Testis (tissue), 2 donors: ENCODE measurements at regions not wholly inside any gene's neighbourhood (a gene's known extent, or its start where the extent isn't known, plus 50 kb on each side); places are given as distances from the start of the nearest gene placed in this dataset.

ENCODE experiments used
- DNase-seq: peaks from one replicate; pipeline ENCODE4 v3.0.0-alpha.2; 2019
- H3K27ac ChIP-seq, 2 donors: fragments of 200-600 bp; sonication (generic); one replicate each; pipeline ENCODE4 v1.5.1; 2019
- H3K27me3 ChIP-seq: fragments of 200-600 bp; sonication (generic); one replicate; pipeline ENCODE4 v1.5.1; 2019
- H3K36me3 ChIP-seq: fragments of 200-600 bp; sonication (generic); one replicate; pipeline ENCODE4 v1.5.1; 2017; ENCODE audit warnings: low read depth; ENCODE audit errors: missing control alignments
- H3K4me1 ChIP-seq: fragments of 200-600 bp; sonication (generic); one replicate; pipeline ENCODE4 v1.5.1; 2019
- H3K4me3 ChIP-seq, 2 donors: fragments of 200-600 bp; sonication (generic); one replicate each; pipeline ENCODE4 v1.5.1; 2017 to 2019
- H3K9me3 ChIP-seq: fragments of 200-600 bp; sonication (generic); one replicate; pipeline ENCODE4 v1.5.1; 2017
- POLR2A ChIP-seq: fragments of 450-650 bp; IDR thresholded peaks from one replicate; pipeline ENCODE4 v1.6.1; 2017; ENCODE audit warnings: antibody characterized with exemption, mild to moderate bottlenecking, moderate library complexity
- WGBS, 2 donors: methylation state at CpG; one replicate each; pipeline ENCODE4 v1.1.5; 2018; 5-methylcytosine and 5-hydroxymethylcytosine counted together
- intact Hi-C: fragments of 100-400 bp; cut with DNase I; formaldehyde crosslinking; loops from one replicate; pipeline ENCODE4 v1.15.1; 2023; ENCODE audit warnings: low total_unique reads
- TF ChIP-seq, protein P1 (sequence below), 3 experiments: fragments of 450-650 bp in 2 of 3; fragments of 200-600 bp in 1 of 3; sonication (generic) in 1 of 3; IDR thresholded peaks; one replicate each; pipeline ENCODE4 v1.5.1; 2016 to 2019; ENCODE audit warnings: antibody characterized with exemption in 3 of 3, mild to moderate bottlenecking in 2 of 3, moderate library complexity in 1 of 3

- TF ChIP-seq, protein P1, sequence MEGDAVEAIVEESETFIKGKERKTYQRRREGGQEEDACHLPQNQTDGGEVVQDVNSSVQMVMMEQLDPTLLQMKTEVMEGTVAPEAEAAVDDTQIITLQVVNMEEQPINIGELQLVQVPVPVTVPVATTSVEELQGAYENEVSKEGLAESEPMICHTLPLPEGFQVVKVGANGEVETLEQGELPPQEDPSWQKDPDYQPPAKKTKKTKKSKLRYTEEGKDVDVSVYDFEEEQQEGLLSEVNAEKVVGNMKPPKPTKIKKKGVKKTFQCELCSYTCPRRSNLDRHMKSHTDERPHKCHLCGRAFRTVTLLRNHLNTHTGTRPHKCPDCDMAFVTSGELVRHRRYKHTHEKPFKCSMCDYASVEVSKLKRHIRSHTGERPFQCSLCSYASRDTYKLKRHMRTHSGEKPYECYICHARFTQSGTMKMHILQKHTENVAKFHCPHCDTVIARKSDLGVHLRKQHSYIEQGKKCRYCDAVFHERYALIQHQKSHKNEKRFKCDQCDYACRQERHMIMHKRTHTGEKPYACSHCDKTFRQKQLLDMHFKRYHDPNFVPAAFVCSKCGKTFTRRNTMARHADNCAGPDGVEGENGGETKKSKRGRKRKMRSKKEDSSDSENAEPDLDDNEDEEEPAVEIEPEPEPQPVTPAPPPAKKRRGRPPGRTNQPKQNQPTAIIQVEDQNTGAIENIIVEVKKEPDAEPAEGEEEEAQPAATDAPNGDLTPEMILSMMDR (IDR thresholded peaks at IDR 0.05) = no peak
- no peak for TF ChIP-seq POLR2A
- H3K9me3 ChIP-seq = no peaks in the 10 kb centered on the region
- H3K36me3 ChIP-seq = no peaks in the 10 kb centered on the region
- WGBS, 2 donors = 17 to 35% methylated on average over 5 of the region's 5 CpGs
- no peak for DNase-seq
- no peaks in the 10 kb centered on the region for H3K4me1 ChIP-seq
- H3K4me3 ChIP-seq = no peak overlapping the region
- intact Hi-C loops = no loop called here
- H3K27me3 ChIP-seq = no peaks in the 10 kb centered on the region
- no peak overlapping the region for H3K27ac ChIP-seq
Observed at GRCh38 chr22:49334449-49334789, 493.3 kb downstream of the BRD1 start.

DNA sequence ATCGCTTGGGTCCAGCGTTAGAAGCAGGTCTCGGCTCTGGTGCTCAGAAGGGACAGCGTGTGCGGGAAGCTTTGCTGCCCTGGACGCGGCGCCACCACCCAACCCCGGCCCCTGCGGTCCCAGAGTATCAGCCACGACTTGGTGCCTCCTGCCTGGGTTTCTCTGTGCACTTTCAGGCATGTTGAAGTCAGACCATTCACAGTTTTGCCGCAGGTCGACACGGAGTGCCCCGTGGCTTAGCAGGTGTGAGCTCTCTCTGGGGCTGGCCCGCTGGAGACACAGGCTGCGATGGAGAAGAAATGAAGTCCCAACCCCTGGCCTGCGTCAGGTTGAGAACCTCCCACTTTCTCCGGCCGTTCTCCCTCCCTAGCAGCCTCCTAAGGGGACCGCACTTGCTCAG is 494.5 kb downstream of the BRD1 start:
- H3K4me1 ChIP-seq = no peaks in the 10 kb centered on the region
- TF ChIP-seq, protein P1 (IDR thresholded peaks at IDR 0.05) = no peak
- TF ChIP-seq POLR2A = no peak
- WGBS, 2 donors = 56 to 79% methylated on average over 15 to 21 of the region's 21 CpGs
- no peaks in the 10 kb centered on the region for H3K9me3 ChIP-seq
- H3K27me3 ChIP-seq = no peaks in the 10 kb centered on the region
- H3K4me3 ChIP-seq = peak overlapping the region in 1 of 2 donors; percentile 10
- DNase-seq = no peak
- intact Hi-C loops = no loop called here
- no peak overlapping the region for H3K27ac ChIP-seq
- no peaks in the 10 kb centered on the region for H3K36me3 ChIP-seq

DNA sequence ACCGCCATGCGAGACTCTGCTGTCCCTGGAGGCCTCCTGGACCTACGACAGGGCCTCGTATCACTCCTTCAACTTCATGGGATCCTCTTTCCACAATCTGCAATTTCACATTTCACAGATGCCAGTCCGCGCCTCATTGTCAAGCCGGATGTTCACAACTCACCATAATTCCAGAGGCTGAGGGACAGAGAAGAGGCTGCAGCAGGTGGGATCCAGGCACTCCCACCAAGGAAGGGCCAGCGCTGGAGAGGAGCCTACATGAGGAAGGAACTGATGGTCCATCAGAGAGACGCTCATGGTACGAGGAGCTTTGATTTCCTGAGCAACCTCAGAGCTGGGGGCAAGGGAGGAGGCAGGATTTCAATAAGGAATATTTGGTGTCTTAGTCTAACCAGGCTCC is 495.0 kb downstream of the BRD1 start:
- Histone ChIP-seq H3K27ac (no peak overlapping the region), H3K4me1 (no peaks in the 10 kb centered on the region), H3K4me3 (peak overlapping the region in 1 of 2 donors; percentile 10), H3K36me3 (no peaks in the 10 kb centered on the region), H3K27me3 (no peaks in the 10 kb centered on the region), H3K9me3 (no peaks in the 10 kb centered on the region)
- DNase-seq = no peak
- intact Hi-C loops = no loop called here
- no peak for TF ChIP-seq POLR2A
- TF ChIP-seq, protein P1 (IDR thresholded peaks at IDR 0.05) = no peak
- 79 to 80% methylated on average over 10 of the region's 10 CpGs for WGBS, 2 donors

DNA sequence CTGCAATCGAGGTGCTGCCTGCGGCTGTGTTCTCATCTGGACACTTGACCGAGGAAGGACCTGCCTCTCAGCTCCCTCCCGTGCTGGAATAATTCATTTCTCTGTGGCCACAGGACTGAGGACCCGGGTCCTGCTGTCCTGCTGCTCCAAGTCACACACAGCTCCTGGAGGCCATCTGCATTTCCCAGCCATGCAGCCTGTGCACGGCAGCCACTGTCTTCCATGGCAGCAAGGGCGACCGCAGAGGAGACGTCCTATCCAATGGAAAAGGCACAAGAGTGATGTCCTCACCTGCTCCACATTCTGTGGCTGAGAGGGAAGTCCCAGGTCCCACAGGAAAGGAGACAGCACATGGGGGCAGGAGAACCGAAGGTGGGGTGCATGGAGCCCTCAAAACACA is 495.8 kb downstream of the BRD1 start:
- intact Hi-C loops = no loop called here
- TF ChIP-seq, protein P1 (IDR thresholded peaks at IDR 0.05) = no peak
- no peak for TF ChIP-seq POLR2A
- H3K36me3 ChIP-seq = no peaks in the 10 kb centered on the region
- H3K4me3 ChIP-seq = no peak overlapping the region
- DNase-seq = no peak
- 91 to 96% methylated on average over 2 to 10 of the region's 10 CpGs for WGBS, 2 donors
- H3K9me3 ChIP-seq = no peaks in the 10 kb centered on the region
- H3K27me3 ChIP-seq = no peaks in the 10 kb centered on the region
- H3K4me1 ChIP-seq = no peaks in the 10 kb centered on the region
- no peak overlapping the region for H3K27ac ChIP-seq

- H3K4me3 ChIP-seq = no peak overlapping the region
- no peaks in the 10 kb centered on the region for H3K9me3 ChIP-seq
- no peak overlapping the region for H3K27ac ChIP-seq
- H3K36me3 ChIP-seq = no peaks in the 10 kb centered on the region
- TF ChIP-seq, protein P1 (IDR thresholded peaks at IDR 0.05) = no peak
- TF ChIP-seq POLR2A = no peak
- WGBS, 2 donors = 72 to 81% methylated on average over 6 to 12 of the region's 12 CpGs
- intact Hi-C loops = no loop called here
- no peaks in the 10 kb centered on the region for H3K27me3 ChIP-seq
- no peak for DNase-seq
- no peaks in the 10 kb centered on the region for H3K4me1 ChIP-seq
Observed at GRCh38 chr22:49331223-49331815, 496.4 kb downstream of the BRD1 start.
